NCI-H524 treated with DMSO at 0.1 percent for 48 hours (cell line): ENCODE measurements at regions not wholly inside any gene's neighbourhood (a gene's known extent, or its start where the extent isn't known, plus 50 kb on each side); places are given as distances from the start of the nearest gene placed in this dataset.

Experiments
- DNase-seq: peaks from one replicate; lab custom pipeline; 2025; lab: John Stamatoyannopoulos, UW

- DNase-seq, result no peak
Measured at GRCh38 chr4:14700544-14700943, 301.7 kb upstream of the CPEB2 start.

- no peak for DNase-seq
Measured at GRCh38 chr4:14701389-14701788, 300.9 kb upstream of the CPEB2 start.

GRCh38 chr4:14701896-14702295 lies 300.4 kb upstream of the CPEB2 start:
- no peak for DNase-seq

GRCh38 chr4:14708574-14708973 lies 293.7 kb upstream of the CPEB2 start:
- DNase-seq, result no peak

GRCh38 chr4:14711259-14711658 lies 291.0 kb upstream of the CPEB2 start:
- no peak for DNase-seq

GRCh38 chr4:14716691-14717090 lies 285.6 kb upstream of the CPEB2 start:
- DNase-seq, result no peak

- no peak for DNase-seq
Measured at GRCh38 chr4:14719053-14719452, 283.2 kb upstream of the CPEB2 start.

GRCh38 chr4:14726441-14726840 lies 275.8 kb upstream of the CPEB2 start:
- DNase-seq, result no peak

GRCh38 chr4:14726877-14727361 lies 275.4 kb upstream of the CPEB2 start:
- no peak for DNase-seq

- no peak for DNase-seq
Measured at GRCh38 chr4:14729282-14730000, 272.8 kb upstream of the CPEB2 start.

GRCh38 chr4:14742054-14742453 lies 260.2 kb upstream of the CPEB2 start:
- no peak for DNase-seq

GRCh38 chr4:14743172-14743571 lies 259.1 kb upstream of the CPEB2 start:
- no peak for DNase-seq

- no peak for DNase-seq
Measured at GRCh38 chr4:14743601-14744000, 258.7 kb upstream of the CPEB2 start.

GRCh38 chr4:14744346-14744745 lies 257.9 kb upstream of the CPEB2 start:
- no peak for DNase-seq

GRCh38 chr4:14749910-14750309 lies 252.4 kb upstream of the CPEB2 start:
- no peak for DNase-seq

- DNase-seq, result no peak
Measured at GRCh38 chr4:14752341-14753046, 249.8 kb upstream of the CPEB2 start.

GRCh38 chr4:14767142-14767541 lies 235.1 kb upstream of the CPEB2 start:
- DNase-seq, result no peak

GRCh38 chr4:14768449-14768848 lies 233.8 kb upstream of the CPEB2 start:
- DNase-seq, result no peak

- DNase-seq, result no peak
Measured at GRCh38 chr4:14769993-14770392, 232.3 kb upstream of the CPEB2 start.

GRCh38 chr4:14771094-14771493 lies 231.2 kb upstream of the CPEB2 start:
- no peak for DNase-seq

GRCh38 chr4:14771504-14772175 lies 230.6 kb upstream of the CPEB2 start:
- DNase-seq, result no peak

GRCh38 chr4:14772388-14772787 lies 229.9 kb upstream of the CPEB2 start:
- no peak for DNase-seq
